IgD-negative memory B cell (primary cell): ENCODE measurements at regions not wholly inside any gene's neighbourhood (a gene's known extent, or its start where the extent isn't known, plus 50 kb on each side); places are given as distances from the start of the nearest gene placed in this dataset.
"Not testable (repeated sequence)": the region's sequence is repeated elsewhere in the genome, so short reads cannot be mapped to it uniquely, and the experiment has no call there.

Experiments used
- H3K27ac Mint-ChIP-seq, 3 donors: one replicate each; pipeline ENCODE4 v1.8.0; 2020 to 2022; ENCODE audit warnings: mild to moderate bottlenecking in 3 of 3, mixed read lengths in 3 of 3, moderate library complexity in 1 of 3
- H3K27me3 Mint-ChIP-seq: one replicate; pipeline ENCODE4 v1.8.0; 2021; ENCODE audit warnings: mixed read lengths
- H3K36me3 Mint-ChIP-seq: one replicate; pipeline ENCODE4 v1.8.0; 2020; ENCODE audit warnings: mild to moderate bottlenecking, mixed read lengths
- H3K4me1 Mint-ChIP-seq, 3 donors: one replicate each; pipeline ENCODE4 v1.8.0; 2020 to 2022; ENCODE audit warnings: mixed read lengths in 3 of 3, mild to moderate bottlenecking in 1 of 3
- H3K4me3 Mint-ChIP-seq, 4 donors: one replicate each; pipeline ENCODE4 v1.8.0; 2020 to 2022; ENCODE audit warnings: mild to moderate bottlenecking in 4 of 4, mixed read lengths in 4 of 4, moderate library complexity in 3 of 4
- H3K9me3 Mint-ChIP-seq, 3 donors: one replicate each; pipeline ENCODE4 v1.8.0; 2020 to 2021; ENCODE audit warnings: mixed read lengths in 3 of 3, mild to moderate bottlenecking in 1 of 3

DNA sequence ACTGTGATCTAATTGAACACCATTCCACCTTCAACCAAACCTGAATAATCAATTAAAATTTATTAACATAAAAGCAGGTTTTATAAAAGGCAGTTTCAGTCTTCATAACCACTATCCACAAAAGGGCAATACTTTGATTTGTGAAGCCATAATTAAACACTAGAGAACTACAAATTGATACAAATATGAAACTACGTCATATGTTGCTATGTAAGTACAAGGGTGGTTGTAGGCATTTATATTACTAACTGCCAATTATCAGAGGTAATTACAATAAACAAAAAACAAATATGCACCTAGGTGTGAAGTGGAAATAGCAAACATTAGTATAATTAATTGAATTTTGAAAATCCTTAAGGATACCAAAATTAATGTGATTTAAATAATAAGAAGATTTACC is 368.5 kb upstream of the PCDH15 start:
- Mint-ChIP-seq H3K27me3 (no peaks in the 10 kb centered on the region), H3K9me3 (peaks cover 0 to 4% (median 0%) of the 10 kb centered on the region in 3 donors), H3K36me3 (no peaks in the 10 kb centered on the region), H3K4me3 (no peak overlapping the region), H3K4me1 (no peaks in the 10 kb centered on the region), H3K27ac (peak overlapping the region in 1 of 3 donors; percentile 2)

- peaks cover 0 to 4% (median 0%) of the 10 kb centered on the region in 3 donors for H3K9me3 Mint-ChIP-seq
- no peaks in the 10 kb centered on the region for H3K36me3 Mint-ChIP-seq
- no peak overlapping the region for H3K27ac Mint-ChIP-seq
- no peaks in the 10 kb centered on the region for H3K27me3 Mint-ChIP-seq
- no peaks in the 10 kb centered on the region for H3K4me1 Mint-ChIP-seq
- H3K4me3 Mint-ChIP-seq, result no peak overlapping the region
Observed at GRCh38 chr10:55168343-55168742, 367.3 kb upstream of the PCDH15 start.

GRCh38 chr10:55163388-55163979 is 362.5 kb upstream of the PCDH15 start:
- Mint-ChIP-seq H3K4me3 (no peak overlapping the region), H3K36me3 (no peaks in the 10 kb centered on the region), H3K9me3 (peaks cover 0 to 2% (median 0%) of the 10 kb centered on the region in 3 donors), H3K4me1 (no peaks in the 10 kb centered on the region), H3K27me3 (no peaks in the 10 kb centered on the region), H3K27ac (no peak overlapping the region)

DNA sequence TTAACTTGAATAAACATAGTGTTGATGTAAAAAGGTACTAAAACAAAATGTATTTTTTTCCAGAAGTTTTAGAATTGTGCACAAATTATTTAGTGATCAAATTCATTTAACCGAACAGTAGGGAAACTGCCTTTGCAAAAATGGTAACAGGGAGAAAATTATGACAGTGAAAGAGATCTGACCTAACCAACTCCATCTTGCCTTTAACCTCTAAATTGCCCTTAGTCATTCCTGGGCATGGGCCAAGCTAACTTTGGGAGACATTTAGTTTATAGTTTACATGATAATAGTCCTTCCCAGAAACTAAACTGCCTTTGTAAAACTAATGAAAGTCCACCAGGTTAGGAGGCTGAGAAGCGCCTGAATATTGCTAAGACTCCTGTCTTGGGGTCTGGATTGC is 361.3 kb upstream of the PCDH15 start:
- not testable (repeated sequence) for H3K27me3 Mint-ChIP-seq, H3K36me3 Mint-ChIP-seq, H3K27ac Mint-ChIP-seq, H3K4me3 Mint-ChIP-seq, H3K9me3 Mint-ChIP-seq, H3K4me1 Mint-ChIP-seq

DNA sequence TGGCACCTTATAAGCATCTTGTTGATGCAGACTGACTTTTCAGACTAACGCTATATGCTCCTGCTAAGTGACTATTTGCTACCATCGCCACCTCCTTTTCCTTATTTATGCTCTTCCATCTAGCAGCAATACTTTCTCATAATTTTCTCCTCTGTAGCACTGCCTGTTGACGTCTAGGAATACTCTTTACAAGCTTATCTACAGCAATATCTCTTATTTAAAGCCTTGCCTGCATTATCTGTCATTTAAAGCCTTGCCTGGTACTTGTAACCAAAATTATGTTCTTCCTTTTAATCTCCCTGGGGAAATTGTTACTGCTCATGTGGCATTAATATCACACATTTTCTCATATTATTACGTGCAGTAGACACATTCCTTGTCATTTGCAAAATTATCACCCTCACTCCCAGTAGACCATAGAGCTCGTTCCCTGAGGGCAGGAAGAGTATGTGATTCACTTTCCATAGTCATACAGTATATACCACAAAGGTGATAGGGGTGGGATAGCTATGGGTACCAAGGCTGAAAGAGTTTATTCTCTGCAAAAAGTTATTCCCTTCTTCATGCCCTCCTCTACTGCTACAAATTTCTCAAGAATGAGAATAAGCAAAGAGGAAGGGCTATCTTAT is 359.7 kb upstream of the PCDH15 start:
- H3K27ac Mint-ChIP-seq, result no peak overlapping the region
- peaks cover 0 to 4% (median 0%) of the 10 kb centered on the region in 3 donors for H3K9me3 Mint-ChIP-seq
- H3K27me3 Mint-ChIP-seq, result no peaks in the 10 kb centered on the region
- no peak overlapping the region for H3K4me3 Mint-ChIP-seq
- no peaks in the 10 kb centered on the region for H3K36me3 Mint-ChIP-seq
- H3K4me1 Mint-ChIP-seq, result no peaks in the 10 kb centered on the region

- no peaks in the 10 kb centered on the region for H3K4me1 Mint-ChIP-seq
- no peak overlapping the region for H3K27ac Mint-ChIP-seq
- no peaks in the 10 kb centered on the region for H3K27me3 Mint-ChIP-seq
- peaks cover 0 to 4% (median 3%) of the 10 kb centered on the region in 3 donors for H3K9me3 Mint-ChIP-seq
- no peak overlapping the region for H3K4me3 Mint-ChIP-seq
- no peaks in the 10 kb centered on the region for H3K36me3 Mint-ChIP-seq
Observed at GRCh38 chr10:55158633-55159032, 357.6 kb upstream of the PCDH15 start.

DNA sequence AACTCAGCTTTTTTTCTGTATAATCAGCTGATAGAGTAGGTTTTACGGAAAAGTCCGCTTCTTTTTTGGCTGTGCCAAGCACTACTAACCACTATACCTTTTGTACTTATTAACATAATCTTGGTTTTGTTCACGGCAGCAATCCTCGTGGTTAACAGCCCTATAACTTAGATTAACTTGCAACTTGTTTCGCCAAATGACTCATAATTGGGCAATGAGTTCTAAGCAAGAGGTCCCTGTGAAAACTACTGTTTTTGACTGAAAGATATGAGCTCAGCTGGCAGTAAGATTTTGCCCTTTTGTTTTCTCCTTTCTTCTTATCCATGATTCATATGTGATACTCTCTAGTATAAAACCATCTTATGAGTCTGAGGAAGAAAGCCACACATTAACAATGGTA is 345.0 kb upstream of the PCDH15 start:
- Mint-ChIP-seq H3K27ac (no peak overlapping the region), H3K9me3 (no peaks in the 10 kb centered on the region), H3K27me3 (no peaks in the 10 kb centered on the region), H3K4me1 (no peaks in the 10 kb centered on the region), H3K4me3 (no peak overlapping the region), H3K36me3 (no peaks in the 10 kb centered on the region)

DNA sequence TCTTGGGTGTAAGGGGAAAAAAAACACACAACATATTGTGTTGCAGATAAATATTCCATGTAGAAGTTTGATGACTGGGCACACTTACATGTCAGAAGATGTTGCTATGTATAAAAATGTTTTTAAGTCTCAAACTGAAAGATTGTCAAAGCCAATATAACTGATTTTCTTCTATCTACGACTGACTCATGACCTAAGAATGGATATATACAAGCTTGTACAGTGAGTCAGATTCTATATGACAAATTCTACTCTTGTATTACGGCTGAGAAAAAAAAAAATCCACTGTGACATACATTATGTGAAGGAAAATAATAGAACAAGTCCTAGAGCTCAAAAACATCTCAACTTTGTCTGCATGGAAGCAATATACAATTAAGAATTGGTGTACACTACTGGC is 343.0 kb upstream of the PCDH15 start:
- Mint-ChIP-seq H3K4me1 (no peaks in the 10 kb centered on the region), H3K27ac (no peak overlapping the region), H3K9me3 (no peaks in the 10 kb centered on the region), H3K4me3 (no peak overlapping the region), H3K36me3 (no peaks in the 10 kb centered on the region), H3K27me3 (no peaks in the 10 kb centered on the region)

- Mint-ChIP-seq H3K27me3 (no peaks in the 10 kb centered on the region), H3K36me3 (no peaks in the 10 kb centered on the region), H3K4me3 (no peak overlapping the region), H3K27ac (no peak overlapping the region), H3K9me3 (no peaks in the 10 kb centered on the region), H3K4me1 (no peaks in the 10 kb centered on the region)
Observed at GRCh38 chr10:55141892-55142291, 340.9 kb upstream of the PCDH15 start.

- no peaks in the 10 kb centered on the region for H3K4me1 Mint-ChIP-seq
- H3K27me3 Mint-ChIP-seq, result no peaks in the 10 kb centered on the region
- H3K9me3 Mint-ChIP-seq, result peaks cover 1 to 4% (median 2%) of the 10 kb centered on the region in 3 donors
- no peaks in the 10 kb centered on the region for H3K36me3 Mint-ChIP-seq
- no peak overlapping the region for H3K4me3 Mint-ChIP-seq
- no peak overlapping the region for H3K27ac Mint-ChIP-seq
Observed at GRCh38 chr10:55137063-55137462, 336.0 kb upstream of the PCDH15 start.

DNA sequence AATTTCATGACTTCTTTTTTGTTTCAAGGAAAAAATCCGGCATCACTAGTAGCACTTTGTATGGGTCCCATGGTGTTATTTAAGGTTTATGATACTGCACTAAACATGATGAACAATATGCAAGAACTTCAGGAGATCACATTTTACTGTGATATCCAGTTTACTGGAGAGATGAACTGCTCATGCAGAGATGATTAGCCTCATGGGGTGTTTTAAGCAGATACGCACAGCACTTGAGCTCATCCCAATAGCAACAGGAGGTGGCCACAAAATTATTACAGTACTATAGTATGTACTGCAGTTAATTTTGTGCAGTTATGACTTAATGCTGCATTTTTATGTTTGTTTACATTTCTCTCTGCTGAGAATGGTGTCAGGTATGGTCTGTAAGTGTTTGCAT is 303.7 kb upstream of the PCDH15 start:
- Mint-ChIP-seq H3K36me3 (no peaks in the 10 kb centered on the region), H3K9me3 (peaks cover 0 to 1% (median 1%) of the 10 kb centered on the region in 3 donors), H3K27ac (no peak overlapping the region), H3K4me3 (no peak overlapping the region), H3K4me1 (no peaks in the 10 kb centered on the region), H3K27me3 (no peaks in the 10 kb centered on the region)

DNA sequence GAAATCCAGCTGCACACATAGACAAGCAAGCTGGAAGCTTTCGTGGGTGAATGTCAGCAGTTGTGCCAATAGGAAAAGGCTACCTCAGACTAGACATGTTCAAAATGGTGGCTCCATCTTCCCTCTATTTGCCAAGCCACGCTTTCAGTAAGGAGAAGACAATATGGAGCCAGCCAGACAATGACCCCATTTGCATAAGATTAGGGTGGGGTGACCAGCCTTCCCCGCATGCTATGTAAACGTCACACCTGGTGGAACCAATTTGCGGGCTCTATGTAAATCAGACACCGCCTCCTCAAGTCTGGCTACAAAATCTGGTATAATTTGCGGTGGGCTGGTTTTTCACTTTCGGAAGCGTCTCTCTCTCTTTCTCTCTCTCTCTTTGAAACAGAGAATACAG is 297.4 kb upstream of the PCDH15 start:
- H3K9me3 Mint-ChIP-seq, result peaks cover 0 to 3% (median 1%) of the 10 kb centered on the region in 3 donors
- no peaks in the 10 kb centered on the region for H3K27me3 Mint-ChIP-seq
- no peaks in the 10 kb centered on the region for H3K36me3 Mint-ChIP-seq
- H3K4me1 Mint-ChIP-seq, result no peaks in the 10 kb centered on the region
- H3K4me3 Mint-ChIP-seq, result no peak overlapping the region
- H3K27ac Mint-ChIP-seq, result no peak overlapping the region

DNA sequence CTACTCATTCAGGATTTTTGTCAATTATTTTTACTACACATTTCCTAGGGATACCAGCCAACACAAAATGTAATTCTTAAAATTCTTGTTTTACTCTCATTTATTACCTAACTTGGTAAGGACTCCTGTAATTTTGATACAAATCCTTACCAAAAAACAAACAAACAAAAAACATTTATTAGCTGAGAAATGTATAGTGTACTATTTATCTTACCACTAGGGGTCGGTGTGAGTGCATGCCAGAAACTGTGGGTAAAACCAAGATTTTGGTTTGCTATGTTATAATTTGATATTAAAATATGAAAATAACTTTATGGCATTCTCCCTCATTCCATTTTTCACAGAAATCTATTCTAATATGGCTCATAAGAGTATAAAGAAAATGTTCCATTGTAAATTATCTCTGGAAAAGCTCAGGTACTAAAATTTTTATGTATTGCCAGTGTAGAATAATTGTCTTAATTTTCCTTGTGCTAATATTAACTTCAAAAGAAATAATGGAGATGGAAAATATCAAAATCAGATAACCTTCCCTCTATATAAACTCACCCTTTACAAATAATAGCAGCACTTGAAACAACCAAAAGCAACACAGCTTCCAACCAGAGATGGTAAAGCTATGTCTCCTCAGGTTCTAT is 290.8 kb upstream of the PCDH15 start:
- no peak overlapping the region for H3K4me3 Mint-ChIP-seq

DNA sequence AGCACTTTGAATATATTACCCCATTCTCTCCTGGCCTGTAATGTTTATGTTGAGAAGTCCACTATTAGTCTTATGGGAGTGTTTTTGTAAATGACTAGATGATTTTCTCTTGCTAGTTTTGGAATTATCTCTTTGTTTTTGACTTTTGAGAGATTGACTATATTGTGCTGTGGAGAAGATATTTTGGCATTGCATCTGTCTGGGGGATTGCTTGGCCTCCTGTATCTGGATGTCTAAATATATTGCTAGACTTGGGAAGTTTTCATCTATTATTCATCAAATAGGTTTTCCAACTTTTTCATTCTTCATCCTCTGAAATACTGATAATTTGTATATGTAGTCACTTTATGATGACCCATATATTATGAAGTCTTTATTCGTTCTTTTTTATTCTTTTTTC is 277.1 kb upstream of the PCDH15 start:
- Mint-ChIP-seq H3K4me1 (no peaks in the 10 kb centered on the region), H3K36me3 (peaks cover 1% of the 10 kb centered on the region), H3K4me3 (no peak overlapping the region), H3K9me3 (peaks cover 2 to 8% (median 6%) of the 10 kb centered on the region in 3 donors), H3K27ac (no peak overlapping the region), H3K27me3 (no peaks in the 10 kb centered on the region)

More for the DNA sequence above, 290.8 kb upstream of the PCDH15 start:
- no peaks in the 10 kb centered on the region for H3K4me1 Mint-ChIP-seq
- H3K9me3 Mint-ChIP-seq, result no peaks in the 10 kb centered on the region
- H3K27me3 Mint-ChIP-seq, result no peaks in the 10 kb centered on the region
- no peaks in the 10 kb centered on the region for H3K36me3 Mint-ChIP-seq
- H3K27ac Mint-ChIP-seq, result no peak overlapping the region

GRCh38 chr10:55065185-55065584 is 264.2 kb upstream of the PCDH15 start:
- Mint-ChIP-seq H3K4me3 (no peak overlapping the region), H3K27me3 (no peaks in the 10 kb centered on the region), H3K9me3 (peaks cover 2 to 3% (median 3%) of the 10 kb centered on the region in 3 donors), H3K27ac (no peak overlapping the region), H3K36me3 (no peaks in the 10 kb centered on the region), H3K4me1 (no peaks in the 10 kb centered on the region)

DNA sequence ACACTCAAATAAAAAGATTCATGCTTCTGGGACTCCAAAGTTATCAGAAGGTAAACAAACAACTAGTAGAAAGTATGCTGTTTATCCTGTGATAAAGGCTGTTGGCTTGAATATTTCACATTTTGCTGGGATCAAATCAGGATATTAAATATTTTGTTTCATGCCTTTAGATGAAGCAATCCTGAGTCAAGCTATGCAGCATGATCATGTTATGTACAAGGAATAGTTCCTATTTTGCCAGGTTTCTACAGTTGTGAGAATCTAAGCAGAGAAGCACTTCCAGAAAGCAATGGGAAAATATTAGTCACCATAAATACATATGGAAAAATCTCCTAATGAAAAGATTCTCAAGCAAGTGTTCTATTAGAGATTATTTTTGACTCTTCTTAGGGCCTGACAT is 262.8 kb upstream of the PCDH15 start:
- H3K27me3 Mint-ChIP-seq, result no peaks in the 10 kb centered on the region
- H3K4me1 Mint-ChIP-seq, result no peaks in the 10 kb centered on the region
- H3K36me3 Mint-ChIP-seq, result no peaks in the 10 kb centered on the region
- H3K27ac Mint-ChIP-seq, result no peak overlapping the region
- no peak overlapping the region for H3K4me3 Mint-ChIP-seq
- peaks cover 2 to 3% (median 3%) of the 10 kb centered on the region in 3 donors for H3K9me3 Mint-ChIP-seq
